NCI-H1694 treated with DMSO at 0.1 percent for 48 hours (cell line): ENCODE measurements at regions not wholly inside any gene's neighbourhood (a gene's known extent, or its start where the extent isn't known, plus 50 kb on each side); places are given as distances from the start of the nearest gene placed in this dataset.

Experiments
- DNase-seq: peaks from one replicate; lab custom pipeline; 2025; lab: John Stamatoyannopoulos, UW

GRCh38 chr21:39124681-39125251, 58.5 kb downstream of the PSMG1 start:
- DNase-seq: no peak

DNA sequence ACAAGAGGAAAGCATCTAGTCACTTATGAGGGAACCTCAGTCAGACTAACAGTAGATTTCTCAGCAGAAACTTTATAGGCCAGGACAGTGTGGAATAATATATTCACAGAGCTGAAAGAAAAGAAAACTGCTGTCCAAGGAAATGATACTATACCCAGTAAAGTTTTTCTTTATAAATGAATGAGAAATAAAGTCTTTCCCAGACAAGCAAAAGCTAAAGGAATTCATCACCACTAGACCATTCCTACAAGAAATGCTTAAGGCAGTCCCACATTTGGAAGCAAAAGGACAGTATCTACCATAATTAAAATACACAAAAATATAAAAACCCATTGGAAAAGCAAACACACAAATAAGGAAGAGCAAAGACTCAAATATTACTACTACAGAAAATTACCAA, 59.9 kb downstream of the PSMG1 start:
- no peak for DNase-seq

GRCh38 chr21:39121600-39122355, 61.5 kb downstream of the PSMG1 start:
- no peak for DNase-seq

DNA sequence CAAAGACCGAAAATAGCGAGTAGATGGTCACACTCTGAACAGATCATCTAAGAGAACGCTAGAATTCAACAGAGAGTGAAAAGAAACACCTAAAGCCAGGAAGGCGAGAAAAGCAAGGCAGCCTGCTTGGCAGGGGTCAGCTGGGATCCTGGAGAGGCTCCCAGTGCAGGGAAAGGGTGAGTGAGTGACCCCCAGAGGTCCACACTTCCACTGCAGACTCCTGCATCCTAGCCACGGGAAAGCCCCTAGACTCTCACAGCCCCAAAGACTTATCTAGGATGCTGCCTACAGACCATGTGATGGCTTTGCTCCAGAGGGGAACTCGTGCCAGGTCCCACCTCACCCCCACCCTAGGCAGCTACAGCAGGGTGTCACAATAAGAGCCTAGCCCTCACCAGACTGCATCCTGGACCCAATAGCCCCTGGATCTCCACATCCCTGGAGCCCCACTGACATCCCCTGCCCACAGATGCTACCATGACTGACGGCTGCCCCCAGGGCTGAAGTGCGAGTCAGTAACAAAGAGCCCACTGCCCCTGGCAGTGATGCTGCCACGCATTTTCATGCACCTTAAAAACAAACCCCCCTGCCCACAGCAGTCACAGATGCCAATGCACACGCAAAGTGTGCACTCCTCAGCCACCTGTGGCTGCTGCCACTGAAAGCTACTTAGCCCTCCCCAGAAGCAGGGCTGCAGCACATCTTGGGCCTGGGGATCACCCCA, 62.2 kb downstream of the PSMG1 start:
- no peak for DNase-seq

- DNase-seq: no peak
These were observed 63.4 kb downstream of the PSMG1 start for GRCh38 chr21:39119891-39120290.

- no peak for DNase-seq
These were observed 64.5 kb downstream of the PSMG1 start for GRCh38 chr21:39118604-39119215.

- no peak for DNase-seq
These were observed 65.2 kb downstream of the PSMG1 start for GRCh38 chr21:39118061-39118460.

DNA sequence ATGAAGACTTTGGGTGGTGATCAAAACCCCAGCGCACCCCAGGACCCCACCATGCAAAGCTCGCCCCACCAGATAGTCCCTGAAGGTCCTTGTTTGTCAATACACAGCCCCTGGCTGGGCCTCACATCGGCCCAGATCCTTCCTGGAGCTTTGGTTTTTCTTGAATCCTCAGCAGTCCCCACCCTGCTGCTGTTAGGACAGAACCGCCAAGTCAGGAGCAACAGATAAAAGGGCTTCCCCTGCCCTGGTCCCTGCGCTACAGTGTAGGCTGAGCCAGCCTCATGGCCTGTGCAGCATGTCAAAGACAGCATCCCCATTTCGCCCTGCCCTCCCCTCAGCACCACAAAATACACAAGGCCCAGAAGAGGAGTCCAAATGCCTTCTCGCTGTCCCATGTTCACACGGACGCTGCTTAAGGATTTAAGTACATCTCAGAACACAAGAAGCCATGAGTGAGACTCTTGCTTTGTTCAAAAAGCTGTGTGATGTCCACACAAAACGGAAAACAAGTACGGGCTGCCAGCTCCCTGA, 65.7 kb downstream of the PSMG1 start:
- no peak for DNase-seq

DNA sequence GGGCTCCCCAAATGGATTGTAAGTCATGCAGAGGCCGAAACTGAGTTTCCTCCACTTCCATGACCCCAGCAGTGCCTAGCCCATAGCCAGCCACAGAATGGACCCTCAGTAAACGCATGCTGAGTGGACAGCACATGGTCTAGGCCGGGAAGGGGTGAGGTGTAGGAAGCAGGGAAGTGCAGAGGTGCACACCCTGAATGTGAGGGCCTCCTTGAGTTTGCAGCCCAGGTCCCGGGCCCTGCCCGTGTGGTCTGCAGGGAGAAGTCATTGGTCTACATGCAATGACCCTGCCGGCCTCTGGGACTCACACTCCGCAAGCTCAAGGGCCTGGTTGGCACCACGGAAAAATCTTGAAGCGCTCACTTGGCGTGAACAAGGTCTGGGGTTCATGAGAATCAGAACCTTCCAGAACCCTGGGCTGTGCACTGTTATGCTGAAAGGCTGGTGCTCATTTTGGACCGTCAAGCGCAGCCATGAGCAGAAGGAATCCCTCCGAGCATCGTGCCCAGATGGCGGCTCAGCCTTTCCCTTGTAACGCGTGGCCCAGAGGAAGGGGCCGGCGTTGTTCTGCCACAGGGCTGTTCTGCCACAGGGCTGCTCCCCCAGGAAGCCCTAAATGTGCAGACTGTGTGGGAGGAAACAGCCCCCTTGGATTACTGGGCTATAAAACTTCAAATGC, 66.4 kb downstream of the PSMG1 start:
- no peak for DNase-seq

- DNase-seq: no peak
These were observed 67.5 kb downstream of the PSMG1 start for GRCh38 chr21:39115576-39116235.

DNA sequence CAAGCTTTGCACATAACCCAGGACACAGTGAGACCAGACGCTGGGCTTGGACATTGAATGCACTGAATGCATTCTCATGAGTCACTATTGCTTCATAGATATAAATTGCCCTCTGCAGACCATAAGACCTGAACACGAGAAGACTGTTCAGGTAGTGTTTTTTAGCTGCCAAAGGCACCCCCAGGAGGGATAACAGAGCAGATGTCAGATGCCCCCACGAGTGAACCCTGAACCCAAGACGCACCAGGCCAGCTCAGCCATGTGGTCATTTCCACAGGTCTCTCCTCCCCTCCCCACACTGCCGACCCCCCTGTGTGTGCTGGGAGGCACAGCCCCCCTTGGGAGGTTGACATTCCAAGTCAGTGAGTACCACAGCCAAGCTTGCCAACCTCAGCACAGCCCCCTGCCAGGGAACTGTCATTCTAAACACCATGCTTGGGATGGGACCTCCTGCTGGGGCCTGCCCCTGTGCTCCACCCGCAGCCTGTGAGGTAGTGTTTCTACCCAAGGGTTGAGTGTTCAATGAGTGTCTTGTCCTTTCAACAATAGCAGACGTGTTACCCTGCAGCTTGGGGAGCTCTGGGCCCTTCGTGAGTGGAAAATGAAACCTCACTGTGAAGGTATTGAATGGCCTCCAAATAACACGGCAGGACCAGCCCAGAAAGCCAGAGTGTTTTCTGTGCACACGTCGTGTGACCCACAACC, 68.2 kb downstream of the PSMG1 start:
- DNase-seq: no peak

- DNase-seq: no peak
These were observed 71.2 kb downstream of the PSMG1 start for GRCh38 chr21:39111931-39112550.

DNA sequence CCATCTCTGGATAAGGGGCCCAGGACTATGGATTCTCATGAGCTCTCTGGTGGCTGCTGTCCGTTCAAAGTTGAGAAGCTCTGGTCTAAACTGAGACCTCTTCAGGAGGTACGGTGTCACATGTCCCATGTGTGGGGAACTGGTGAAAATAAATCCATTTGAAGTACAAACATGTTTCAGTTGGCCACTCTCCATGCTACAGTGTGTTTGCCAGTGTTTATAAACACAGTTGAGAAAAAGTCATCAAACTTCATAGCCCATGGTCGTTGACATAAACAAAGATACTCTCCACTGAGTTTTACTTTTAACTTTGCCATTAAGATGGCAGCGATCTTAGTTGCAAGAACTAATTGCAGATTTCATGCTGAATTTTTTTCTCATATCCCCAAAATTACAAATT, 72.8 kb downstream of the PSMG1 start:
- DNase-seq: no peak

- no peak for DNase-seq
These were observed 73.5 kb downstream of the PSMG1 start for GRCh38 chr21:39109596-39110210.

DNA sequence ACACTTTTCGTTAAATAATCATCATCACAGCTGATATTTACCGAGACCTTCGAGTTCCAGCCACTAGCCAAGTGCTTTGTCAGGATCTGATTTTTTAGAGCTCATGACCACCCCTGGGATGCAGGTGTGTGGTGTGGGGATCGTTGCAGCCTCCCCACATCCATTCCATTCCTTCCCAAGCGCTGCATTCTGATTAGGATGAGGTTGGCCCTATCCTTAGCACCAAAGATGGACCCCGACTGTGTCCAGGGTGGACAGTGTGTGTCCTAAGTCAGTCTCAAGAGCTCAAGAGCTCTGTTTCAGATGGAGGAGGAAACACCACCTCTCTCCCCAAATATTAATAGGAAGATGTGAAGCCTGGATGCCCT, 74.1 kb downstream of the PSMG1 start:
- no peak for DNase-seq

DNA sequence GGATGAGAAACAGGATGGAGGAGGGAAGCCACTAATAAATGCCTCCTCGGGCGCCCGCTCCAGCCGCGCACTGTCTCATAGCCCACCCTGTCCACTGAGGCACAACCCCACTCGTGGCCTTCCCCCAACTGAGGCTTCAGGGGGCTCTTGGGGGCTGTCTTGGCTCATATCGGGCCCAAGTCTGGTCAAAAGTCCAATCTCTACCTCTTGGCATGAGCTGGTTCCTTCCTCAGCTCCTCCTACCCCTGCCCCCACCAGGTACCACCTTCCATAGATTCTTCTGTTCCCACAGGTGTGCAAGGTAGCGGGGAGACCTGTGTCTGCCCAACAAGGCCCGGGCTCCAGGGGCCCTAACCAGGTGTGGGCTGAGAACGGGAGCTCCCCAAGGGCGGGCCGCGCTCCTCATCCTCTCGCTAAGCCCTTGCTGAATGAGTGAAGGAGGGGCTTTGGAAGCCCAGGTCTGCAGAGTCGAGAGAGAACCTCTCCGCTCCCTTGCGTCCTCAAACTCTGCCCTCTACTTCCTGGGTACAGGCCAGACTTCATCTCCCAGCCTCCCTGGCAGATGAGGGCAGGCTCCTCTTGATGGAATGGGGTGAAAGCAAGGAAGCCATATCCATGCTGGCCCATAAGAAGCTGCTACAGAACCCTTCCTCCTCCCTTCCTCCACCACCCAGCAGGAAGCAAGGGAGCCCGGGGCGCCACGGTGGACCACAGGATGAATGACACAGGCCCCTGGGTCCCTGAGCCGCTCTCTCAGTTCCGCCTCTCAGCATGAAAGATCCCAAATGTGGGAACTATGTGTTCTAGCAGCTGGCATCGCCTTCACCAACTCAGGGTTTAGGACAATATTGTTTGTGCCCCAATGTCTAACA, 74.7 kb downstream of the PSMG1 start:
- no peak for DNase-seq

DNA sequence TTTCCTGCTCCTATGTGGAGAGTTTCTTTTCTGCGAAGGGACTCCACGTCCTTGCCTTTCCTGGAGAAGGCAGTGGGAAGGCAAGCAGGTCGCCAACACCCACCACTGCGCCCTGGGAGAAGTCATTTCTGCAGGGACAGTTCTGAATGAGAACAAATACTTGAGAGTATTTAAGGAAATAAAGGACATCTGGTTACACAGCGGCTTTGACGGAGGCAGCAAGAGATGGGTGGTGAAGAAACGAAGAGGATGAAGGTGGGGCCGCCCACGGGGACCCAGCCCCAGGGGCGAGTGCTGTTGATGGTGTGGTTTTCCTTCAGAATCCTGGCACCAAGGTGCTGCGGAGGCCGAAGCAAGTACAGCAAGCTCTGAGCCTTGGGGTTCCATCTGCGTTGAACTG, 75.5 kb downstream of the PSMG1 start:
- DNase-seq: no peak

DNA sequence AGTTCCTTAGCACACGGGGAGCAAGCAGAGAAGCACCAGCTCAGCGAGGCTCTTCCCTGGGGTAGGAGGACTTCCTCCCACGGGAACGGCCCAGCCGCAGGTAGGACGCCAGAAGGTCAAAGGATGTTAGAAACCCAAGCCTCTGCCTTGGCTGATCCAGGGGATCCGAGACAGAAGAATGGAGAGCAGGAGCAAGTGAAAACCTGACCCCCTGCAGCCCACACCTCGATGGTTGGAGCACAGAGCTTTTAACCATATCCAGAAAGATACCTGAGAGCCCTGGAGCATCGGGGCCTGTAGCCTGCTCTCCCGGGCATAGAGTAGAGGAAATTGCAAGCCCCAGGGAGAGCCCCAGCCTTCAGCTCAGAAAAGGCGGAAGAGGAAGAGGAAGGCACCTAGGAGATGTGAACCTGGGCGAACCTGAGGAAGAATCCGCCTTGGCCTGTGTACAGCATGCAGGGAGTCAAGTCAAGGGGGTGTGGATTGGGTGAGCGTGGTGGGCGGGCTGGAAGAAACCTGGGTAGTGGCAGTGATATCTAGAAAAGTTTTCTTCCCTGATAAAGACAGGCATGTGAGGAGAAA, 76.3 kb downstream of the PSMG1 start:
- no peak for DNase-seq

DNA sequence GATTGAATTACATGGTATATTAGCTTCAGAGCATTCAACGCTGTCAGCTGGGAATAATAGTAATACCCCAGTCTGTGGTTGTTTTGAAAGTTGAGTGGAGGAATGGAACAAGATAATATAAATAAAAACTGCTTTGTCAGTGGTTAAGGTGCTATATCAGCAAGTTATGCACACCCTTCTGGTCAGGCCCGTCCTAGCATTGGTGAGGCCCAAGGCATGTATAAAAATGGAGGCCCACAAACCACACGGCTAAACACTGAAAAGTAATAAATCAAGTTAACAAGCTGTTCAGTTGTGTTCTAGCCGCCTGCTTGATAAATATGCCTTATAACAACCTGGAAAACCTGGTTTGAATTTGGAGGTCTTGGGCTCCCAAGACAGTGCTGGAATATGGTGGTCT, 77.4 kb downstream of the PSMG1 start:
- DNase-seq: no peak
